ENCODE measurements at regions not wholly inside any gene's neighbourhood (a gene's known extent, or its start where the extent isn't known, plus 50 kb on each side); places are given as distances from the start of the nearest gene placed in this dataset.
"Not testable (repeated sequence)": the region's sequence is repeated elsewhere in the genome, so short reads cannot be mapped to it uniquely, and the experiment has no call there.

- not testable (repeated sequence) for H3K9me3 ChIP-seq (ENCODE audit: low read depth, low read length); H3K9ac ChIP-seq (ENCODE audit: insufficient read length); H3K36me3 ChIP-seq (ENCODE audit: insufficient read depth, low read length); H3K27ac ChIP-seq; DNase-seq (ENCODE audit: low read depth, low spot score); H3K4me3 ChIP-seq
Measured at GRCh38 chr17:22384461-22384800, 692.1 kb downstream of the KCNJ18 start.

GRCh38 chr17:22398446-22398845 is 706.1 kb downstream of the KCNJ18 start:
- not testable (repeated sequence) for H3K36me3 ChIP-seq (ENCODE audit: insufficient read depth, low read length); H3K9me3 ChIP-seq (ENCODE audit: low read depth, low read length); H3K27ac ChIP-seq; H3K4me3 ChIP-seq; DNase-seq (ENCODE audit: low read depth, low spot score); H3K9ac ChIP-seq (ENCODE audit: insufficient read length)

DNA sequence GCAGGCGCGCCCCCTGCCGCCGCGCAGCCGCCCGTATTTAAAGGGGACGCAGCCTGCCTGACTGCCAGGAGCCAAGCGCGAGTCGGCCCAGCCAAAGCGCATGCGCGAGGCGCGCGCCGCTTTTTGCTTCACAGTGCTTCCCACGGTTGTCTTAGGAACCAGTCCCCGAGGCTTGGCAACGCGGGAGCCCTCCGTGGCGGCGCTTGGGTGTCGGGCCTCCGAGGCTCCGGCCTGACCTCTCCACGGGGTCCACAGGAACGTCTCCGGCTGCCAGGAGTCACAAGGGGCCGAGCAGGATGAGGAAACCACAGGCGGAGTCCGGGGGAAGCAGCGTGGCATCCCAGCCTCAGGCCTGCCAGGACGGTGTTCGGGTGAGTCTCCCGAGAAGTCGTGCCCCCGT is 706.7 kb downstream of the KCNJ18 start:
- DNase-seq (ENCODE audit: low read depth, low spot score); H3K36me3 ChIP-seq (ENCODE audit: insufficient read depth, low read length); H3K27ac ChIP-seq; H3K9ac ChIP-seq (ENCODE audit: insufficient read length); H3K4me3 ChIP-seq; H3K9me3 ChIP-seq (ENCODE audit: low read depth, low read length): not testable (repeated sequence)

DNA sequence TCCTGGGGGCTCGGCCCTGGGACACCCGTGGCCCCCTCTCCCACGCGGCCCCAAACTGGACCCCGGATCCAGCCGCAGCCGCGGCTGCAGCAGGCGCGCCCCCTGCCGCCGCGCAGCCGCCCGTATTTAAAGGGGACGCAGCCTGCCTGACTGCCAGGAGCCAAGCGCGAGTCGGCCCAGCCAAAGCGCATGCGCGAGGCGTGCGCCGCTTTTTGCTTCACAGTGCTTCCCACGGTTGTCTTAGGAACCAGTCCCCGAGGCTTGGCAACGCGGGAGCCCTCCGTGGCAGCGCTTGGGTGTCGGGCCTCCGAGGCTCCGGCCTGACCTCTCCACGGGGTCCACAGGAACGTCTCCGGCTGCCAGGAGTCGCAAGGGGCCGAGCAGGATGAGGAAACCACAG is 712.8 kb downstream of the KCNJ18 start:
- not testable (repeated sequence) for H3K36me3 ChIP-seq (ENCODE audit: insufficient read depth, low read length); H3K9ac ChIP-seq (ENCODE audit: insufficient read length); DNase-seq (ENCODE audit: low read depth, low spot score); H3K4me3 ChIP-seq; H3K27ac ChIP-seq; H3K9me3 ChIP-seq (ENCODE audit: low read depth, low read length)

- Histone ChIP-seq H3K27ac (no peak overlapping the region), H3K9me3 (ENCODE audit: low read depth, low read length) (no peaks in the 10 kb centered on the region), H3K36me3 (ENCODE audit: insufficient read depth, low read length) (no peaks in the 10 kb centered on the region), H3K9ac (ENCODE audit: insufficient read length) (no peak overlapping the region), H3K4me3 (no peak overlapping the region)
- DNase-seq (ENCODE audit: low read depth, low spot score): no peak
- TF ChIP-seq FOXP2 (optimal IDR thresholded peaks at IDR 0.05; ENCODE audit: control extremely low read depth, extremely low read length, insufficient read depth): no peak
- TF ChIP-seq EZH2 (IDR thresholded peaks at IDR 0.05): no peak
- no peak for TF ChIP-seq POLR2AphosphoS5 (IDR thresholded peaks at IDR 0.05; ENCODE audit: borderline replicate concordance, low read depth, low read length)
Measured at GRCh38 chr17:22409160-22409751, 716.9 kb downstream of the KCNJ18 start.

- H3K27ac ChIP-seq: no peak overlapping the region
- no peak for TF ChIP-seq POLR2AphosphoS5 (IDR thresholded peaks at IDR 0.05; ENCODE audit: borderline replicate concordance, low read depth, low read length)
- TF ChIP-seq EZH2 (IDR thresholded peaks at IDR 0.05): no peak
- TF ChIP-seq FOXP2 (optimal IDR thresholded peaks at IDR 0.05; ENCODE audit: control extremely low read depth, extremely low read length, insufficient read depth): no peak
- no peak for DNase-seq (ENCODE audit: low read depth, low spot score)
- no peaks in the 10 kb centered on the region for H3K36me3 ChIP-seq (ENCODE audit: insufficient read depth, low read length)
- H3K9ac ChIP-seq (ENCODE audit: insufficient read length): no peak overlapping the region
- H3K4me3 ChIP-seq: no peak overlapping the region
- H3K9me3 ChIP-seq (ENCODE audit: low read depth, low read length): no peaks in the 10 kb centered on the region
Measured at GRCh38 chr17:22410136-22410535, 717.8 kb downstream of the KCNJ18 start.

DNA sequence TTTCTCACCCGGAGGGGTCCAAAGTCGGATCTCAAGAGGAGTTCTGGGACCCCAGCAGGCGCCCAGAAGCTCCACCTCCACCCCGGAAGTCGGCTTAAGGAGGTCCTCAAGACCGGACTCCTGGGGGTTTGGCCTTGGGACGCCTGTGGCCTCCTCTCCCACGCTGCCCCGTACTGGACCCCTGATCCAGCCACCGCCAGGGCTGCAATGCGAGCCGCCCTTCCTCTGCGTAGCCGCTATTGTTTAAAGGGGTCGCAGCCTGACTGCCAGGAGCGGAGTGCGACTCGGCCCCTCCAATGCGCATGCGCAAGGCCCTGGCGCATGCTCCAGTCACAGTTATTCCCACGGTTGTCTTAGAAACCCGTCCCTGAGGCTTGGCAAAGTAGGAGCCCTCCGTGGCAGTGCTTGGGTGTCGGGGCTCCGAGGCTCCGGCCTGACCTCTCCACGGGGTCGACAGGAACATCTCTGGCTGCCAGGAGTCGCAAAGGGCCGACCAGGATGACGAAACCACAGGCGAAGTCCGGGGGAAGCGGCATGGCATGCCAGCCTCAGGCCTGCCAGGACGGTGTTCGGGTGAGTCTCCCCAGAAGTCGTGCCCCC is 719.0 kb downstream of the KCNJ18 start:
- TF ChIP-seq FOXP2 (optimal IDR thresholded peaks at IDR 0.05; ENCODE audit: control extremely low read depth, extremely low read length, insufficient read depth): no peak
- no peak for TF ChIP-seq EZH2 (IDR thresholded peaks at IDR 0.05)
- TF ChIP-seq POLR2AphosphoS5 (IDR thresholded peaks at IDR 0.05; ENCODE audit: borderline replicate concordance, low read depth, low read length): no peak
- no peak overlapping the region for H3K9ac ChIP-seq (ENCODE audit: insufficient read length)

GRCh38 chr17:22435231-22435974 is 743.1 kb downstream of the KCNJ18 start:
- Histone ChIP-seq H3K27ac (no peak overlapping the region), H3K9me3 (ENCODE audit: low read depth, low read length) (no peaks in the 10 kb centered on the region), H3K9ac (ENCODE audit: insufficient read length) (no peak overlapping the region), H3K36me3 (ENCODE audit: insufficient read depth, low read length) (no peaks in the 10 kb centered on the region), H3K4me3 (no peak overlapping the region)
- TF ChIP-seq EZH2 (IDR thresholded peaks at IDR 0.05): no peak
- TF ChIP-seq FOXP2 (optimal IDR thresholded peaks at IDR 0.05; ENCODE audit: control extremely low read depth, extremely low read length, insufficient read depth): no peak
- TF ChIP-seq POLR2AphosphoS5 (IDR thresholded peaks at IDR 0.05; ENCODE audit: borderline replicate concordance, low read depth, low read length): no peak
- no peak for DNase-seq (ENCODE audit: low read depth, low spot score)

More for the DNA sequence above, 719.0 kb downstream of the KCNJ18 start:
- no peak overlapping the region for H3K4me3 ChIP-seq
- DNase-seq (ENCODE audit: low read depth, low spot score): no peak
- no peaks in the 10 kb centered on the region for H3K36me3 ChIP-seq (ENCODE audit: insufficient read depth, low read length)
- no peak overlapping the region for H3K27ac ChIP-seq
- H3K9me3 ChIP-seq (ENCODE audit: low read depth, low read length): no peaks in the 10 kb centered on the region

DNA sequence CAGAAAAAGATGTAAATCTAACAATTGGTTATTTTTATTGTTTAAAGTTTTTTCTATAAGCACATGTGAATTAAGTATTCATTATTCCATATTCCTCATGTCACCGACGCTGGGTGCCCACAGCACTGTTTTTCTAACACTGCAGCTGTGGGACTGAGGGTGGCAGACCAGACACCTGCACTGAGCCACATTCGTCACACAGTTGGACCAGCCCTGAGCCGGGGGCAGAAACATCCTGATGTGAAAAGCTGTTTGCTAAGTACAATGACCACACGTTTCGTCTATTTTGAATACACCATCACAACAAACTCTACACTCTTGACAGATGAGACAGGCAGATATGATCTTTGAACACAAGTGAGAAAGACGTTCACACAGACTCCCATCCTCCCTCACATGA is 749.5 kb downstream of the KCNJ18 start:
- no peaks in the 10 kb centered on the region for H3K9me3 ChIP-seq (ENCODE audit: low read depth, low read length)
- H3K36me3 ChIP-seq (ENCODE audit: insufficient read depth, low read length): no peaks in the 10 kb centered on the region
- no peak overlapping the region for H3K9ac ChIP-seq (ENCODE audit: insufficient read length)
- no peak for TF ChIP-seq EZH2 (IDR thresholded peaks at IDR 0.05)
- TF ChIP-seq POLR2AphosphoS5 (IDR thresholded peaks at IDR 0.05; ENCODE audit: borderline replicate concordance, low read depth, low read length): no peak
- no peak for TF ChIP-seq FOXP2 (optimal IDR thresholded peaks at IDR 0.05; ENCODE audit: control extremely low read depth, extremely low read length, insufficient read depth)
- no peak overlapping the region for H3K27ac ChIP-seq
- H3K4me3 ChIP-seq: no peak overlapping the region
- no peak for DNase-seq (ENCODE audit: low read depth, low spot score)
